ENCODE measurements at regions not wholly inside any gene's neighbourhood (a gene's known extent, or its start where the extent isn't known, plus 50 kb on each side); places are given as distances from the start of the nearest gene placed in this dataset.

DNA sequence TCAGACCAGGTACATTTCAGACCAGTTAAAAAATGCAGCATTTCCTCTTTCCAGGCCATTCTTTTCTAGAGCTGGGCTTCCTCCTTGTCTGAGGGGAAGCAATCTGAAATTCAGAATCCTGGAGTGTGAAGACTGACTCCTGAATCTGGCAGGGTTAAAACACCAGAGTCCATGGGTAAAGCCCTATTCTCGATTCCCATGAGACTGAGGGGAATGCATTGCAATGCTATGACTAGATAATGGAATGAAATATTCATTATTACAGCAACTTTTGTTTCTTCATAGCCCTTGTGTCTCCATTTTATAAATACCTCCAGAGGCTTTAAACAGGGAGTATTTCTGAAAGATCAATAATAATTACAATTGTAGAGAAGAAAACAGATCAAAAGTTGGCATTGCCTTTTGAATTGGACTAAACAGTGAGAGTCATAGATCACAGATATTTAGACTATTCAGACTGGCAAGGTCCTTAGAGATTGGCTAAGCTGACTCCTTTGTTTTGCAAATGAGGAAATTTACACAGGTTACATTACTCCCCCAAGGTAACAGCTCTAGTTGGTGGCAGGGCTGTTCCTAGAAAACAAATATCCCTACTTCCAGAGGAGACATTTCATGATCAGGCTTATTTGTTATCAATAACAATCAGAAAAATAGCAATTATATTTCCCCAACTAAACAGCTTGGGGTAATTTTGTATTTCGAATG, 632.6 kb upstream of the KIRREL3 start:
- Mint-ChIP-seq H3K36me3 (ENCODE audit: low read depth) (no peaks in the 10 kb centered on the region), H3K27me3 (ENCODE audit: low read depth) (no peaks in the 10 kb centered on the region), H3K4me3 (no peak overlapping the region), H3K9me3 (peaks cover 3% of the 10 kb centered on the region), H3K27ac (ENCODE audit: unreplicated experiment) (no peak overlapping the region), H3K4me1 (no peaks in the 10 kb centered on the region)
- no peak for DNase-seq (ENCODE audit: low read depth, low spot score)
- TF ChIP-seq, protein P1, sequence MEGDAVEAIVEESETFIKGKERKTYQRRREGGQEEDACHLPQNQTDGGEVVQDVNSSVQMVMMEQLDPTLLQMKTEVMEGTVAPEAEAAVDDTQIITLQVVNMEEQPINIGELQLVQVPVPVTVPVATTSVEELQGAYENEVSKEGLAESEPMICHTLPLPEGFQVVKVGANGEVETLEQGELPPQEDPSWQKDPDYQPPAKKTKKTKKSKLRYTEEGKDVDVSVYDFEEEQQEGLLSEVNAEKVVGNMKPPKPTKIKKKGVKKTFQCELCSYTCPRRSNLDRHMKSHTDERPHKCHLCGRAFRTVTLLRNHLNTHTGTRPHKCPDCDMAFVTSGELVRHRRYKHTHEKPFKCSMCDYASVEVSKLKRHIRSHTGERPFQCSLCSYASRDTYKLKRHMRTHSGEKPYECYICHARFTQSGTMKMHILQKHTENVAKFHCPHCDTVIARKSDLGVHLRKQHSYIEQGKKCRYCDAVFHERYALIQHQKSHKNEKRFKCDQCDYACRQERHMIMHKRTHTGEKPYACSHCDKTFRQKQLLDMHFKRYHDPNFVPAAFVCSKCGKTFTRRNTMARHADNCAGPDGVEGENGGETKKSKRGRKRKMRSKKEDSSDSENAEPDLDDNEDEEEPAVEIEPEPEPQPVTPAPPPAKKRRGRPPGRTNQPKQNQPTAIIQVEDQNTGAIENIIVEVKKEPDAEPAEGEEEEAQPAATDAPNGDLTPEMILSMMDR (conservative IDR thresholded peaks at IDR 0.05), result no peak

DNA sequence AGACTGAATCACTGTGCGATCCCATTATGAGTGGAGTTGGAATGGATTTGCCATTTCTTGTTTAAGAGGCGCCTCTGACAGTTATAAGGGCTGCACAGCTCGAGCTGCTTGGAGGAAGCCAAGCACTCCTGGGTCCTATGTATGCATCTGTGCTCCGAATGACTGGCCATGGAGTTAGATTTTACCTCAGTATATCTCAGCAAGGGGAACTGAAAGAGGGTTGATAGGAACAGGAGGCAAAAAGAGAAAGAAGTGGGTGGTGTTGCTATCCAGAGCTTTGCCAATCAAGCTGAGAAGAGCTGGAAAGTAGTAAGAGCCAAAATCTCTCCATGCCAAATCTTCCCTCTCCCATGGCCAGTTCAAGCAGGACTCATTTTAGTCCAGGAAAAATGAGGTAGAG, 632.0 kb upstream of the KIRREL3 start:
- Mint-ChIP-seq H3K9me3 (peaks cover 3% of the 10 kb centered on the region), H3K27ac (ENCODE audit: unreplicated experiment) (no peak overlapping the region), H3K4me3 (no peak overlapping the region), H3K36me3 (ENCODE audit: low read depth) (no peaks in the 10 kb centered on the region), H3K4me1 (no peaks in the 10 kb centered on the region), H3K27me3 (ENCODE audit: low read depth) (no peaks in the 10 kb centered on the region)
- TF ChIP-seq, protein P1 (conservative IDR thresholded peaks at IDR 0.05), result no peak
- DNase-seq (ENCODE audit: low read depth, low spot score), result no peak

DNA sequence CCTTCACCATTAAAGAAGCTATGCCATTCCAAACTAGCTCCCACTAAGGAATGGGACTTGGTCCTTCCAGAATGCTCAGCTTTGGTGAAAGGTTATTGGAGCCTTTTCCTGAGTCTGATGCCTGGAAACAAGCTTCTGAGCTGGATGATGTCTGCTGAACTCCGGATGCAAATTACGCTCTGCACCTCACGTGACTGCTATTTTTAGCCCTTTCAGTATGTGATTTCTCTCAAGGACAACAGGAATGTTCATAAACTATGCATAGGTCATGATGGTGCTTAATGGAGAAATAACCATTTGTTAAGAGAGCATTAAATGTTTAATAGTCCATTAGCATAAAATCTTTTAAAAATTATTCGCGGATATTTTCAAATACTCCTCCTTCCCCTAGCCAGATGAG, 631.4 kb upstream of the KIRREL3 start:
- H3K4me3 Mint-ChIP-seq, result no peak overlapping the region
- H3K27ac Mint-ChIP-seq (ENCODE audit: unreplicated experiment), result no peak overlapping the region
- no peaks in the 10 kb centered on the region for H3K4me1 Mint-ChIP-seq
- no peak for DNase-seq (ENCODE audit: low read depth, low spot score)
- H3K36me3 Mint-ChIP-seq (ENCODE audit: low read depth), result no peaks in the 10 kb centered on the region
- peaks cover 3% of the 10 kb centered on the region for H3K9me3 Mint-ChIP-seq
- TF ChIP-seq, protein P1 (conservative IDR thresholded peaks at IDR 0.05), result no peak
- no peaks in the 10 kb centered on the region for H3K27me3 Mint-ChIP-seq (ENCODE audit: low read depth)

DNA sequence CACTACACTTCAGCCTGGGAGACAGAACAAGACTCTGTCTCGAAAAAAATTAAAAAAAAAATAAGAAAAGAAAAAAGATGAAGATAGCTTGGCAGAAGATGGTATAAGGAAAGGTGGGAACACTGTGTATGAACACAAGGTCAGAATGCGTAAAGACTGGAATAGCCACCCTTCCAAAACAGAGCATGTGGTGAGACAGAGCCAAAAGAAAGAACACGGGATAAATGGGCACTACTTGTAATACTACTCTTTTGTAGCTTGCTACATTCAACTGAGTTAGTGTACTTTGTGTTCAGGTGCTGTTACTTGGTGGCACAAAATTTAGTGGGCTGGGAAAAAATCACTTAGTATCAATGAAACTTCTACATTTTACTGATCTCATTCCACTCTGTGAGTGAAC, 628.6 kb upstream of the KIRREL3 start:
- H3K27ac Mint-ChIP-seq (ENCODE audit: unreplicated experiment), result no peak overlapping the region
- H3K36me3 Mint-ChIP-seq (ENCODE audit: low read depth), result no peaks in the 10 kb centered on the region
- H3K27me3 Mint-ChIP-seq (ENCODE audit: low read depth), result no peaks in the 10 kb centered on the region
- H3K4me1 Mint-ChIP-seq, result peaks cover 11% of the 10 kb centered on the region
- DNase-seq (ENCODE audit: low read depth, low spot score), result no peak
- TF ChIP-seq, protein P1 (conservative IDR thresholded peaks at IDR 0.05), result no peak
- H3K9me3 Mint-ChIP-seq, result peaks cover 3% of the 10 kb centered on the region
- no peak overlapping the region for H3K4me3 Mint-ChIP-seq

DNA sequence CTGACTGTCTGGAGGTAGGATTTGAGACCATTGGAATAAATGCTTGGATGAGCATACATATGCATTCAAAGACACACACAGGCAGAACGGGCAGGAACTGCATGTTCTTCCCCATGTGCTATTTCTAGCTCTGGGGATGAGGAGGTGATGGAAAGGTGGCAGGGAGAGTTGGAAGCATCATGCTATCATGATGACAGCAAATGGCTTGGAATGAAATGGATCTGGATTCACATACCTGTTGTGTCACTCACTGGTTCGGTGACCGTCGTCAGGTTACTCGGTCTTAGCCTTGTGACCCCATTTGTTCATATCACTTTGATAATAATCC, 627.9 kb upstream of the KIRREL3 start:
- H3K4me1 Mint-ChIP-seq, result peaks cover 19% of the 10 kb centered on the region
- TF ChIP-seq, protein P1 (conservative IDR thresholded peaks at IDR 0.05), result no peak
- no peaks in the 10 kb centered on the region for H3K36me3 Mint-ChIP-seq (ENCODE audit: low read depth)
- no peak overlapping the region for H3K27ac Mint-ChIP-seq (ENCODE audit: unreplicated experiment)
- no peaks in the 10 kb centered on the region for H3K27me3 Mint-ChIP-seq (ENCODE audit: low read depth)
- H3K9me3 Mint-ChIP-seq, result peaks cover 3% of the 10 kb centered on the region
- no peak for DNase-seq (ENCODE audit: low read depth, low spot score)
- H3K4me3 Mint-ChIP-seq, result no peak overlapping the region

Measured in neural crest cell (in vitro differentiated cells).